ENCODE measurements at regions not wholly inside any gene's neighbourhood (a gene's known extent, or its start where the extent isn't known, plus 50 kb on each side); places are given as distances from the start of the nearest gene placed in this dataset.

- TF ChIP-seq YY1 (IDR thresholded peaks at IDR 0.05; ENCODE audit: insufficient read depth, insufficient read length) (no peak), ZNF274 (IDR thresholded peaks at IDR 0.05; ENCODE audit: low read depth, low read length) (no peak)
Observed at GRCh38 chr15:95205077-95205476, 973.7 kb downstream of the MCTP2 start.
